A673 (cell line): ENCODE measurements at regions not wholly inside any gene's neighbourhood (a gene's known extent, or its start where the extent isn't known, plus 50 kb on each side); places are given as distances from the start of the nearest gene placed in this dataset.

Experiments used
- EZH2 ChIP-seq: fragments of 200-600 bp; sonication (generic); IDR thresholded peaks from 2 replicates; pipeline ENCODE4 v1.6.1; 2017; ENCODE audit warnings: borderline replicate concordance, low read depth, mild to moderate bottlenecking, mixed read lengths, antibody characterized with exemption, low read length; ENCODE audit not compliant: poor library complexity, severe bottlenecking
- TF ChIP-seq, protein P1 (sequence below): fragments of 300-800, 200-600 bp; sonication (generic); conservative IDR thresholded peaks from 2 replicates; pipeline ENCODE4 v1.5.1; 2017; ENCODE audit warnings: low read depth, mild to moderate bottlenecking, antibody characterized with exemption, low read length, moderate library complexity, mixed read lengths

DNA sequence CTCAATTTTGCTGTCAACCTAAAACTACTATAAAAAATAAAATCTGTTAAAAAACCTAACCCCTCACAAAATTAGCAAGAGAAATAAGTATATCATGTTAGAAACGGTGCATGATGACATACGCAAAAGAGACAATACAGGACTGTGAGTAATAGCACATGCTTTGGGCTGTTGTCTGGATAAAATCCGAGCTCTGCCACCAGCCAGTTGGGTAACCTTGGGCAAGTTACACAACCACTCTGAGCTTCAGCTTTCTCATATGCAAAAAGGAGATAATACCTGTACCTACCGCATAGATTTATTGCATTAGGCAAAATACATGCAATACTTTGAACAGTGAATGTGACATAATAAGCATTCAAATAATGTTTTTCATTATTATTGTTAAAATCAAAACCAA is 481.7 kb downstream of the TLE1 start:
- TF ChIP-seq, protein P1, sequence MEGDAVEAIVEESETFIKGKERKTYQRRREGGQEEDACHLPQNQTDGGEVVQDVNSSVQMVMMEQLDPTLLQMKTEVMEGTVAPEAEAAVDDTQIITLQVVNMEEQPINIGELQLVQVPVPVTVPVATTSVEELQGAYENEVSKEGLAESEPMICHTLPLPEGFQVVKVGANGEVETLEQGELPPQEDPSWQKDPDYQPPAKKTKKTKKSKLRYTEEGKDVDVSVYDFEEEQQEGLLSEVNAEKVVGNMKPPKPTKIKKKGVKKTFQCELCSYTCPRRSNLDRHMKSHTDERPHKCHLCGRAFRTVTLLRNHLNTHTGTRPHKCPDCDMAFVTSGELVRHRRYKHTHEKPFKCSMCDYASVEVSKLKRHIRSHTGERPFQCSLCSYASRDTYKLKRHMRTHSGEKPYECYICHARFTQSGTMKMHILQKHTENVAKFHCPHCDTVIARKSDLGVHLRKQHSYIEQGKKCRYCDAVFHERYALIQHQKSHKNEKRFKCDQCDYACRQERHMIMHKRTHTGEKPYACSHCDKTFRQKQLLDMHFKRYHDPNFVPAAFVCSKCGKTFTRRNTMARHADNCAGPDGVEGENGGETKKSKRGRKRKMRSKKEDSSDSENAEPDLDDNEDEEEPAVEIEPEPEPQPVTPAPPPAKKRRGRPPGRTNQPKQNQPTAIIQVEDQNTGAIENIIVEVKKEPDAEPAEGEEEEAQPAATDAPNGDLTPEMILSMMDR = no peak
- TF ChIP-seq EZH2 = no peak
